ENCODE measurements at regions not wholly inside any gene's neighbourhood (a gene's known extent, or its start where the extent isn't known, plus 50 kb on each side); places are given as distances from the start of the nearest gene placed in this dataset.

DNA sequence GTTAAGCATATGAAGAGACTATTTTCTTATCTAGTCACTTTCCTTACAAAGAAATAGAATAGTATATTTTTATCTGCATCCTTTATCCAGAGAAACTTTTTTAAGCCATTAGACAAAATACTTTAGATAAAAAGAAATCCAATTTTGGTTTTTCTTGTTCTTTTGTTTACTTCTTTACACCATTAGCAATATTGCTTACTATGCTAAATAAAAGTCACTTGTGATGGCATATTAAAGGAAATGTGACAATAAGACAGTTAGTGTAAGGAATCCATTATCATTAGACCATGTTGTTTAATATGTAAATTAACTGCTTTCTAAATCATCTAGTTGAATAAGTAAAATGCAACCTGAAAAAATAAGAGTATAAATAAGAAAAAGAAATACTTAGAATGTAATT lies 2582.7 kb downstream of the ARAP2 start:
- TF ChIP-seq EZH2 (IDR thresholded peaks at IDR 0.05; ENCODE audit: borderline replicate concordance) = no peak
- no peak for TF ChIP-seq CTCF (IDR thresholded peaks at IDR 0.05; ENCODE audit: poor library complexity)
